HepG2 (cell line): ENCODE measurements at regions not wholly inside any gene's neighbourhood (a gene's known extent, or its start where the extent isn't known, plus 50 kb on each side); places are given as distances from the start of the nearest gene placed in this dataset.

Source experiments
- ATAC-seq: fragments of 200-7000 bp; cut with Tn5 transposase; 3 replicates; pipeline ENCODE4 v1.9.1; 2020; ENCODE audit warnings: mild to moderate bottlenecking, moderate library complexity
- BruUV-seq: library from RNA; stranded (reverse); fragments of 400-500 nt; replicated peaks from 2 replicates; lab custom pipeline; 2021; lab: Mats Ljungman, UMichigan
- CTCF ChIA-PET: fragments of 300-600 bp; formaldehyde crosslinking; extraction: SDS; loops from one replicate; lab custom pipeline; 2021; ENCODE audit warnings: low total read pairs, inconsistent platforms, low intra/inter-chr PET ratio; lab: Yijun Ruan, JAX
- POLR2A ChIA-PET: fragments of 350-600 bp; sonication (Branson Sonifier 250); formaldehyde crosslinking; loops from one replicate; lab custom pipeline; 2020; ENCODE audit warnings: antibody characterized with exemption, inconsistent platforms; lab: Yijun Ruan, JAX
- DNase-seq: peaks from one replicate; pipeline ENCODE4 v3.0.0-alpha.2; 2015; ENCODE audit warnings: low spot score
- FAIRE-seq: peaks from 3 replicates; lab custom pipeline; 2011; peaks lifted over from hg19 to GRCh38; lab: Jason Lieb, UNC
- H2AFZ ChIP-seq: one replicate; pipeline ENCODE4 v1.6.1; 2011; ENCODE audit warnings: low read length, inconsistent platforms
- H3K27ac ChIP-seq: fragments of 300-600 bp; 3 replicates; pipeline ENCODE4 v1.8.0; 2011; ENCODE audit warnings: mixed run types, mild to moderate bottlenecking, mixed read lengths, low read length, inconsistent platforms; ENCODE audit not compliant: insufficient read depth; ENCODE audit errors: extremely low read length
- H3K27me3 ChIP-seq, 2 experiments: fragments of 200-600 bp in 1 of 2; 2 replicates in 1 of 2; 3 replicates in 1 of 2; pipeline versions ENCODE4 v1.6.0 to v1.8.0; 2011; ENCODE audit warnings: low read length in 2 of 2, mild to moderate bottlenecking in 2 of 2, moderate library complexity in 2 of 2, inconsistent platforms in 1 of 2; ENCODE audit not compliant: insufficient read depth in 2 of 2, control insufficient read depth in 1 of 2
- H3K36me3 ChIP-seq, 2 experiments: fragments of 200-600 bp in 1 of 2; replicated peaks in 1 of 2; 2 replicates in 1 of 2; 3 replicates in 1 of 2; pipeline versions ENCODE4 v1.5.1 to v1.8.0; 2011; ENCODE audit warnings: low read length in 2 of 2, inconsistent platforms in 1 of 2; ENCODE audit not compliant: insufficient read depth in 2 of 2, control insufficient read depth in 1 of 2
- H3K4me1 ChIP-seq: 2 replicates; pipeline ENCODE4 v1.5.1; 2012; ENCODE audit warnings: low read length, inconsistent platforms; ENCODE audit not compliant: insufficient read depth
- H3K4me2 ChIP-seq: 2 replicates; pipeline ENCODE4 v1.6.0; 2011; ENCODE audit warnings: low read depth, low read length, inconsistent platforms
- H3K4me3 ChIP-seq, 3 experiments: fragments of 200-600 bp in 1 of 3; sonication (generic), shearing (Covaris generic) in 1 of 3; replicated peaks in 1 of 3; 2 replicates each; pipeline ENCODE4 v1.5.1; 2011 to 2016; ENCODE audit warnings: low read length in 3 of 3, inconsistent platforms in 2 of 3, low read depth in 2 of 3, mild to moderate bottlenecking in 2 of 3, control low read depth in 1 of 3, mixed read lengths in 1 of 3; ENCODE audit not compliant: insufficient read depth in 1 of 3
- H3K79me2 ChIP-seq: one replicate; pipeline ENCODE4 v1.6.1; 2011; ENCODE audit warnings: low read length, inconsistent platforms; ENCODE audit not compliant: insufficient read depth
- H3K9ac ChIP-seq: 2 replicates; pipeline ENCODE4 v1.6.0; 2011; ENCODE audit warnings: mild to moderate bottlenecking, low read depth, low read length, inconsistent platforms; ENCODE audit not compliant: insufficient read depth
- H3K9me3 ChIP-seq: 2 replicates; pipeline ENCODE4 v1.5.1; 2012; ENCODE audit warnings: mild to moderate bottlenecking, low read length
- H4K20me1 ChIP-seq: 2 replicates; pipeline ENCODE4 v1.6.0; 2011; ENCODE audit warnings: inconsistent platforms, mild to moderate bottlenecking, low read length, moderate library complexity; ENCODE audit not compliant: insufficient read depth
- ATM ChIP-seq: fragments of 450-650 bp; IDR thresholded peaks from 2 replicates; pipeline ENCODE4 v1.7.1; 2017; ENCODE audit warnings: mild to moderate bottlenecking, borderline replicate concordance
- BHLHE40 ChIP-seq: IDR thresholded peaks from 2 replicates; pipeline ENCODE4 v1.6.1; 2011; ENCODE audit warnings: low read length, improper control_type of control experiment
- BORCS8-MEF2B ChIP-seq: sonication (generic); formaldehyde crosslinking; IDR thresholded peaks from 2 replicates; pipeline ENCODE4 v1.8.0; 2022; ENCODE audit warnings: mild to moderate bottlenecking, missing genetic modification reagents
- FOSL1 ChIP-seq: sonication (generic); formaldehyde crosslinking; IDR thresholded peaks from 2 replicates; pipeline ENCODE4 v1.9.0; 2021; ENCODE audit warnings: missing genetic modification reagents, borderline replicate concordance
- HIVEP1 ChIP-seq: sonication (generic); formaldehyde crosslinking; IDR thresholded peaks from 2 replicates; pipeline ENCODE4 v1.4.0; 2020; ENCODE audit warnings: mild to moderate bottlenecking, missing genetic modification reagents
- HNF4G ChIP-seq, 2 experiments: sonication (generic) in 1 of 2; formaldehyde crosslinking in 1 of 2; IDR thresholded peaks; 2 replicates each; pipeline versions ENCODE4 v1.4.0 to v1.6.1; 2011 to 2020; ENCODE audit warnings: borderline replicate concordance in 2 of 2, low read depth in 2 of 2, mild to moderate bottlenecking in 2 of 2, low read length in 1 of 2, missing genetic modification reagents in 1 of 2, moderate library complexity in 1 of 2
- ISL2 ChIP-seq: sonication (generic); formaldehyde crosslinking; IDR thresholded peaks from 2 replicates; pipeline ENCODE4 v1.5.0; 2020; ENCODE audit warnings: missing genetic modification reagents
- MLX ChIP-seq: IDR thresholded peaks from 2 replicates; pipeline ENCODE4 v1.6.1; 2016
- MXI1 ChIP-seq: IDR thresholded peaks from 3 replicates; pipeline ENCODE4 v1.6.1; 2012; ENCODE audit warnings: low read depth, low read length, inconsistent platforms, borderline replicate concordance
- RORA ChIP-seq: sonication (generic); formaldehyde crosslinking; IDR thresholded peaks from 2 replicates; pipeline ENCODE4 v1.5.0; 2020; ENCODE audit warnings: mild to moderate bottlenecking, missing genetic modification reagents, moderate library complexity
- TFE3 ChIP-seq: IDR thresholded peaks from 2 replicates; pipeline ENCODE4 v1.6.1; 2016
- TOE1 ChIP-seq: sonication (generic); formaldehyde crosslinking; IDR thresholded peaks from 2 replicates; pipeline ENCODE4 v1.4.0; 2020; ENCODE audit warnings: mild to moderate bottlenecking, missing genetic modification reagents
- WIZ ChIP-seq: sonication (generic); formaldehyde crosslinking; IDR thresholded peaks from 2 replicates; pipeline ENCODE4 v1.5.1; 2020; ENCODE audit warnings: mild to moderate bottlenecking, missing genetic modification reagents
- YY1 ChIP-seq: IDR thresholded peaks from 2 replicates; pipeline ENCODE4 v1.6.1; 2011; ENCODE audit warnings: low read length, low read depth, moderate library complexity, mild to moderate bottlenecking; ENCODE audit not compliant: insufficient read depth, insufficient replicate concordance
- ZBTB42 ChIP-seq: sonication (generic); formaldehyde crosslinking; IDR thresholded peaks from 2 replicates; pipeline ENCODE4 v1.5.0; 2020; ENCODE audit warnings: mild to moderate bottlenecking, missing genetic modification reagents
- ZFP36 ChIP-seq: fragments of 150-350 bp; IDR thresholded peaks from 2 replicates; pipeline ENCODE4 v1.6.1; 2018; ENCODE audit warnings: borderline replicate concordance, low read length, low read depth; ENCODE audit not compliant: partially characterized antibody
- ZNF382 ChIP-seq: sonication (generic); formaldehyde crosslinking; IDR thresholded peaks from 2 replicates; pipeline ENCODE4 v1.5.0; 2020; ENCODE audit warnings: missing genetic modification reagents, mild to moderate bottlenecking, borderline replicate concordance
- ZNF543 ChIP-seq: sonication (generic); formaldehyde crosslinking; IDR thresholded peaks from 2 replicates; pipeline ENCODE4 v1.4.0; 2020; ENCODE audit warnings: mild to moderate bottlenecking, missing genetic modification reagents
- ZNF546 ChIP-seq: sonication (generic); formaldehyde crosslinking; conservative IDR thresholded peaks from 2 replicates; pipeline ENCODE4 v1.8.1; 2023; ENCODE audit warnings: mild to moderate bottlenecking, missing genetic modification reagents
- ZNF567 ChIP-seq: sonication (generic); formaldehyde crosslinking; IDR thresholded peaks from 2 replicates; pipeline ENCODE4 v1.8.1; 2023; ENCODE audit warnings: mild to moderate bottlenecking, missing genetic modification reagents, borderline replicate concordance
- WGBS: methylation state at CpG from one replicate; pipeline ENCODE4 v1.1.6; 2017; ENCODE audit warnings: low lambda C conversion rate; 5-methylcytosine and 5-hydroxymethylcytosine counted together
- in situ Hi-C: cut with HindIII; loops from 2 replicates; pipeline ENCODE4 v1.10.0; 2017; ENCODE audit warnings: low pct_unique_long_range_greater_than_20kb; ENCODE audit not compliant: extremely low pct_ligation_motif_present
- intact Hi-C: fragments of 100-400 bp; cut with micrococcal nuclease; formaldehyde crosslinking; loops from one replicate; pipeline ENCODE4 v1.10.0; 2022; ENCODE audit not compliant: unreplicated experiment

GRCh38 chr4:173845580-173845979 lies 315.6 kb upstream of the HAND2 start:
- in situ Hi-C loops = no loop called here
- H2AFZ ChIP-seq = no peak overlapping the region
- intact Hi-C loops = no loop called here
- WGBS = 0% methylated on average over 1 of the region's 1 CpG
- no peak for DNase-seq
- no peaks in the 10 kb centered on the region for H3K36me3 ChIP-seq
- H3K4me1 ChIP-seq = no peaks in the 10 kb centered on the region
- no peak for ATAC-seq
- no peaks in the 10 kb centered on the region for H3K79me2 ChIP-seq
- POLR2A ChIA-PET = no interaction called here
- FAIRE-seq = no peak
- H3K27me3 ChIP-seq = no peaks in the 10 kb centered on the region
- BruUV-seq = no TSS peak
- H3K27ac ChIP-seq = no peak overlapping the region
- peaks cover 12% of the 10 kb centered on the region; the same call in 1 of the 2 replicates for H3K9me3 ChIP-seq
- no peak overlapping the region for H3K4me2 ChIP-seq
- no peaks in the 10 kb centered on the region for H4K20me1 ChIP-seq
- no peak overlapping the region for H3K4me3 ChIP-seq
- TF ChIP-seq ZNF567 (CRISPR knock-in tag) (no peak), TFE3 (no peak), WIZ (CRISPR knock-in tag) (no peak), ZNF382 (no peak), HIVEP1 (no peak), ATM (no peak), RORA (CRISPR knock-in tag) (no peak), BHLHE40 (no peak), ISL2 (CRISPR knock-in tag) (no peak), BORCS8-MEF2B (CRISPR knock-in tag) (no peak), YY1 (no peak), ZNF543 (CRISPR knock-in tag) (no peak), ZBTB42 (no peak), MXI1 (no peak), TOE1 (CRISPR knock-in tag) (no peak), ZNF546 (CRISPR knock-in tag) (no peak), FOSL1 (no peak), ZFP36 (no peak), HNF4G (IDR thresholded peaks at IDR 0.05; ENCODE audit: borderline replicate concordance, low read depth, low read length) (no peak), HNF4G (CRISPR knock-in tag; IDR thresholded peaks at IDR 0.05; ENCODE audit: borderline replicate concordance, low read depth) (no peak), MLX (CRISPR knock-in tag) (no peak)
- no peak overlapping the region for H3K9ac ChIP-seq
- CTCF ChIA-PET = no interaction called here
